Loucy (cell line): ENCODE measurements at regions not wholly inside any gene's neighbourhood (a gene's known extent, or its start where the extent isn't known, plus 50 kb on each side); places are given as distances from the start of the nearest gene placed in this dataset.

Experiments
- H2AFZ ChIP-seq: fragments of 200-600 bp; sonication (generic); 2 replicates; pipeline ENCODE4 v1.6.0; 2016; ENCODE audit warnings: antibody characterized with exemption, mild to moderate bottlenecking, low read length, moderate library complexity
- H3F3A ChIP-seq: fragments of 200-600 bp; 2 replicates; pipeline ENCODE4 v1.6.0; 2016; ENCODE audit warnings: antibody characterized with exemption, low read depth, mild to moderate bottlenecking
- H3K27me3 ChIP-seq: fragments of 200-600 bp; sonication (generic); 2 replicates; pipeline ENCODE4 v1.6.1; 2014; ENCODE audit warnings: low read length, mild to moderate bottlenecking; ENCODE audit not compliant: insufficient read depth, poor library complexity, severe bottlenecking
- H3K36me3 ChIP-seq: fragments of 200-600 bp; sonication (generic); 2 replicates; pipeline ENCODE4 v1.6.1; 2016; ENCODE audit warnings: low read length; ENCODE audit not compliant: insufficient read depth
- H3K4me1 ChIP-seq: fragments of 200-600 bp; sonication (generic); 2 replicates; pipeline ENCODE4 v1.5.1; 2014; ENCODE audit warnings: low read length, mild to moderate bottlenecking; ENCODE audit not compliant: insufficient read depth, poor library complexity, severe bottlenecking
- H3K4me2 ChIP-seq: fragments of 200-600 bp; sonication (generic); 2 replicates; pipeline ENCODE4 v1.6.0; 2014; ENCODE audit warnings: antibody characterized with exemption, low read length, low read depth, mild to moderate bottlenecking; ENCODE audit not compliant: poor library complexity, severe bottlenecking
- H3K4me3 ChIP-seq: fragments of 200-600 bp; sonication (generic); 2 replicates; pipeline ENCODE4 v1.5.1; 2014; ENCODE audit warnings: low read length, mild to moderate bottlenecking, mixed read lengths; ENCODE audit not compliant: poor library complexity, severe bottlenecking
- H3K79me2 ChIP-seq: fragments of 200-600 bp; sonication (generic); 2 replicates; pipeline ENCODE4 v1.6.1; 2014; ENCODE audit warnings: low read length; ENCODE audit not compliant: insufficient read depth
- H3K9ac ChIP-seq: fragments of 200-600 bp; sonication (generic); 2 replicates; pipeline ENCODE4 v1.6.0; 2014; ENCODE audit warnings: mild to moderate bottlenecking, low read depth, low read length, moderate library complexity; ENCODE audit not compliant: poor library complexity, severe bottlenecking
- H3K9me2 ChIP-seq: fragments of 200-600 bp; sonication (generic); replicated peaks from 2 replicates; pipeline ENCODE4 v1.6.1; 2016; ENCODE audit warnings: low read depth, low read length, mixed read lengths
- H3K9me3 ChIP-seq: fragments of 200-600 bp; sonication (generic); 2 replicates; pipeline ENCODE4 v1.6.1; 2014; ENCODE audit warnings: mild to moderate bottlenecking, antibody characterized with exemption, low read length, low read depth; ENCODE audit not compliant: insufficient read depth
- H4K20me1 ChIP-seq: fragments of 200-600 bp; sonication (generic); 2 replicates; pipeline ENCODE4 v1.6.0; 2014; ENCODE audit warnings: antibody characterized with exemption, low read length, mild to moderate bottlenecking; ENCODE audit not compliant: insufficient read depth, poor library complexity, severe bottlenecking
- EZH2phosphoT487 ChIP-seq: fragments of 200-600 bp; IDR thresholded peaks from 2 replicates; pipeline ENCODE4 v1.6.1; 2018; ENCODE audit warnings: antibody characterized with exemption, mild to moderate bottlenecking, moderate library complexity, borderline replicate concordance
- TF ChIP-seq, protein P1 (sequence below): fragments of 200-600 bp; sonication (generic); conservative IDR thresholded peaks from 2 replicates; pipeline ENCODE4 v1.5.1; 2014; ENCODE audit warnings: mild to moderate bottlenecking, antibody characterized with exemption, low read length

DNA sequence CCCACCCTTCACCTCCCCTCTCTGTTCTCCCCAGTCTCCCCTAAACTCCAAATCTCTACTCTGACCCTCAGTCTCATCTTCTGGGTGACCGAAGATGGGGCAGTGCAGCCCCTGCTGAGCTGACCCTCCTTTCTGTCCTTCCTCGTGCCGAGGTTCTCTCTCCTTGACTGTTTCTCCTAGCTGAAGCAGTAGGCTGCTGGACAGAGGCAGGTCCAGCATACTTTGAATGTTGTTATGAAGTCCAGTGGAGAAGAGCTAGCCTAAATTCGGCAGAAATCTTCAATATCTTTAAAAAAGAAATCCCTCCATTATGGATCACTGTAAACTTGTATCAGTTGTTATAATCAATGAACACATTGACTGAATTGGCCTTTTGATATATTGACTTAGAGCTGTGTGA is 63.2 kb downstream of the RRM2 start:
- H3K4me2 ChIP-seq = no peak overlapping the region
- TF ChIP-seq, protein P1, sequence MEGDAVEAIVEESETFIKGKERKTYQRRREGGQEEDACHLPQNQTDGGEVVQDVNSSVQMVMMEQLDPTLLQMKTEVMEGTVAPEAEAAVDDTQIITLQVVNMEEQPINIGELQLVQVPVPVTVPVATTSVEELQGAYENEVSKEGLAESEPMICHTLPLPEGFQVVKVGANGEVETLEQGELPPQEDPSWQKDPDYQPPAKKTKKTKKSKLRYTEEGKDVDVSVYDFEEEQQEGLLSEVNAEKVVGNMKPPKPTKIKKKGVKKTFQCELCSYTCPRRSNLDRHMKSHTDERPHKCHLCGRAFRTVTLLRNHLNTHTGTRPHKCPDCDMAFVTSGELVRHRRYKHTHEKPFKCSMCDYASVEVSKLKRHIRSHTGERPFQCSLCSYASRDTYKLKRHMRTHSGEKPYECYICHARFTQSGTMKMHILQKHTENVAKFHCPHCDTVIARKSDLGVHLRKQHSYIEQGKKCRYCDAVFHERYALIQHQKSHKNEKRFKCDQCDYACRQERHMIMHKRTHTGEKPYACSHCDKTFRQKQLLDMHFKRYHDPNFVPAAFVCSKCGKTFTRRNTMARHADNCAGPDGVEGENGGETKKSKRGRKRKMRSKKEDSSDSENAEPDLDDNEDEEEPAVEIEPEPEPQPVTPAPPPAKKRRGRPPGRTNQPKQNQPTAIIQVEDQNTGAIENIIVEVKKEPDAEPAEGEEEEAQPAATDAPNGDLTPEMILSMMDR = no peak
- TF ChIP-seq EZH2phosphoT487 = no peak
- H4K20me1 ChIP-seq = no peaks in the 10 kb centered on the region
- H3K9me3 ChIP-seq = no peaks in the 10 kb centered on the region
- H3K9ac ChIP-seq = no peak overlapping the region
- no peak overlapping the region for H2AFZ ChIP-seq
- H3K27me3 ChIP-seq = no peaks in the 10 kb centered on the region
- H3K9me2 ChIP-seq = no peaks in the 10 kb centered on the region
- peaks cover 42% of the 10 kb centered on the region; the same call in 1 of the 2 replicates for H3K36me3 ChIP-seq
- peaks cover 12% of the 10 kb centered on the region; the same call in 1 of the 2 replicates for H3K79me2 ChIP-seq
- H3F3A ChIP-seq = no peaks in the 10 kb centered on the region
- H3K4me1 ChIP-seq = no peaks in the 10 kb centered on the region
- H3K4me3 ChIP-seq = no peak overlapping the region

DNA sequence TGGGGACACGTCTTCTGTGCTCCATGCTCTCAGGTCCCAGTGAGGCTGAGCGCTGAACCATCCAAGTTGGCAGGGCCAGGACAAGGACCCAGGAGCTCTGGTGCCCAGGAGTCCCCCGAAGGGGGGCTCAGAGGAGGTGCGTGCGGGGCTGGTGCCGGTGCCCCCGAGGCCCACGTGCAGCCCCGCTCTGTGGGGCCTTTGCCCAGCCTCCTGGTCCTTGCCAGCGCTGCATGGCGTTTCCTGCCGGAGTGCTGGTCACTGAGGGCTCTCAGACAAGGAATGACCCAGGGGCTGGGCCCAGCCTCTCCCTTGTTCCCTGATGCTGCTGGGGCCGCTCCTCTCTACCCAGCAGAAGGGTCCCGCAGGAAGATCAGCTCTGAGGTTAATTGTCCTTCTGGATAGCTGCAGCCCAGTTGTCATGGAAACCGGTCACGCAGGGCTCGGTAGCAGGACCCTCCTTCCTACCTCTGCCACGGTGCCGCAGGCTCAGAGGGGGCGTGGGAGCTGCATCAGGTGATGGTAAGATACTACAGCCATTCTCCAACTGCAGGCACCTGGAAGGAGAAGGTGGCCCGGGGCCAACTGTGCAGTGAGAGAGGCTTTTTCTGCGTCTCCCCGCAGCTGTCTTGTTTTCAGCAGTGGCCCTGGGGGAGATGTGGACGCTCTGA is 64.5 kb downstream of the RRM2 start:
- H3K9ac ChIP-seq = no peak overlapping the region
- H3K4me3 ChIP-seq = no peak overlapping the region
- peaks cover 18% of the 10 kb centered on the region; the same call in 1 of the 2 replicates for H3K79me2 ChIP-seq
- H3K9me2 ChIP-seq = no peaks in the 10 kb centered on the region
- no peaks in the 10 kb centered on the region for H3K9me3 ChIP-seq
- H3K27me3 ChIP-seq = no peaks in the 10 kb centered on the region
- H3K36me3 ChIP-seq = peaks cover 42% of the 10 kb centered on the region; the same call in 1 of the 2 replicates
- H2AFZ ChIP-seq = no peak overlapping the region
- no peaks in the 10 kb centered on the region for H3K4me1 ChIP-seq
- H3K4me2 ChIP-seq = no peak overlapping the region
- TF ChIP-seq EZH2phosphoT487 = no peak
- TF ChIP-seq, protein P1 = no peak
- no peaks in the 10 kb centered on the region for H3F3A ChIP-seq
- H4K20me1 ChIP-seq = no peaks in the 10 kb centered on the region

DNA sequence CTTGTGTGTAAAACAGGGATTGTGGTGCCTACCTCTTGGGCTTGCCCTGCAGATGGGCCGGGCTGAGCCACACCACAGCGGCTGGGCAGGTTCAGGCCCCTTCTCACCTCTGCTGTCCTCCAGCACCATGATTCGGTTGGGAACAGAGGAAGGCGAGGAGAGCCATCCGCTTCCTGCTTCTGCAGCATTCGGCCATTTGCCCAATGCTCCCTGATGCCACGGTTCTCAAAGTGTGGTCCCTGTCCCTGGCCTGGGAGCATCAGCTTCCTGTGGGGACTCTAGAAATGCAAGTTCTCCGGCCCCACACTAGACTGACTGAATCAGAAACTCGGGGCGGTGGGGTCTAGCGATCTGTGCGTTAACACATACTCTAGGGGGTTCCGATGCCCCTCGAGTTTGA is 65.1 kb downstream of the RRM2 start:
- H3K4me1 ChIP-seq = no peaks in the 10 kb centered on the region
- H3K79me2 ChIP-seq = peaks cover 18% of the 10 kb centered on the region; the same call in 1 of the 2 replicates
- H3K9me3 ChIP-seq = no peaks in the 10 kb centered on the region
- peaks cover 42% of the 10 kb centered on the region; the same call in 1 of the 2 replicates for H3K36me3 ChIP-seq
- H3K9me2 ChIP-seq = no peaks in the 10 kb centered on the region
- H3K27me3 ChIP-seq = no peaks in the 10 kb centered on the region
- no peak overlapping the region for H2AFZ ChIP-seq
- no peaks in the 10 kb centered on the region for H4K20me1 ChIP-seq
- H3K9ac ChIP-seq = no peak overlapping the region
- no peaks in the 10 kb centered on the region for H3F3A ChIP-seq
- H3K4me3 ChIP-seq = no peak overlapping the region
- TF ChIP-seq, protein P1 = no peak
- TF ChIP-seq EZH2phosphoT487 = no peak
- H3K4me2 ChIP-seq = no peak overlapping the region
